GM19468 (cell line): ENCODE measurements at regions not wholly inside any gene's neighbourhood (a gene's known extent, or its start where the extent isn't known, plus 50 kb on each side); places are given as distances from the start of the nearest gene placed in this dataset.
A peak's percentile ranks its signal among the peaks of the same experiment; 100 is the strongest.

Source experiments
- ATAC-seq: cut with Tn5 transposase; IDR thresholded peaks from one replicate; pipeline ENCODE4 v1.9.1; 2021; ENCODE audit warnings: mild to moderate bottlenecking, moderate library complexity, moderate number of reproducible peaks; ENCODE audit not compliant: unreplicated experiment; ENCODE audit errors: extremely low read depth

GRCh38 chr9:110040788-110041187 lies 167.2 kb downstream of the C9orf152 start:
- no peak for ATAC-seq

GRCh38 chr9:110041452-110041851 lies 166.5 kb downstream of the C9orf152 start:
- no peak for ATAC-seq

DNA sequence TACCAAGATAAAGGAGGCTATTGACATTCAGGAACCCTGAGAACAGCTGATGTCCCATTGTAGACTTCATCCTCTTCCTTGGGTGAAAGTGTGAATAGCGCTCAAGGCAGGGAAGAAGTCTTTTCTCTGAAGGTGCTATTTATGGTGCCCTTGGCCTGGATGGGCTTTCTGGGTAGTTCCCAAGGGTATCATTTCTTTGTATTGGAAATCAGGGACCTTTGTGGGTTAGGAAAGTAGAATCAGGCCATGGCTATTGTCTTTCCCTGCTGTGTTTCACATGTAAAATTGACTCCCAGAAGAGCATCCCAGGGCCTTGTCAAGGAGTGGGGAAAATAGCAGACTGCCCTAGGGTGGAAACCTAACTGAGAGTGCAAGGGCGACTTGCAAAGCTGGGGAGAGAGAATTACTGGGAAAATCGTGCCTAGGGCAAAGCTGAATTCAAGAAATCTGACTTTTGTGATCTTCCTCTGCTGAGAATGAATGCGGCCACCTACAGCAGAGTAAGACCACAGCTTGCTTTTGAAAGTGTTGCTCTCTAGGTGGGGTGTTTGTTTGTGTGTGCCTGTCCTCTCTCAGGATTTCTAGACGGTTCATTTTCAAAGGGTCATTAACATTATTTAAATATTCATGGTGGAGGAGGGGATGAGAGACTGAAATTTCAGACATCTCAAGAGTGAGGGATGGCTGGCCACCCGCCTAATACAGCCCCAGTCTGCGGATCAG lies 160.6 kb downstream of the C9orf152 start:
- peak; percentile 24 for ATAC-seq

GRCh38 chr9:110047955-110048402 lies 160.0 kb downstream of the C9orf152 start:
- ATAC-seq: no peak

DNA sequence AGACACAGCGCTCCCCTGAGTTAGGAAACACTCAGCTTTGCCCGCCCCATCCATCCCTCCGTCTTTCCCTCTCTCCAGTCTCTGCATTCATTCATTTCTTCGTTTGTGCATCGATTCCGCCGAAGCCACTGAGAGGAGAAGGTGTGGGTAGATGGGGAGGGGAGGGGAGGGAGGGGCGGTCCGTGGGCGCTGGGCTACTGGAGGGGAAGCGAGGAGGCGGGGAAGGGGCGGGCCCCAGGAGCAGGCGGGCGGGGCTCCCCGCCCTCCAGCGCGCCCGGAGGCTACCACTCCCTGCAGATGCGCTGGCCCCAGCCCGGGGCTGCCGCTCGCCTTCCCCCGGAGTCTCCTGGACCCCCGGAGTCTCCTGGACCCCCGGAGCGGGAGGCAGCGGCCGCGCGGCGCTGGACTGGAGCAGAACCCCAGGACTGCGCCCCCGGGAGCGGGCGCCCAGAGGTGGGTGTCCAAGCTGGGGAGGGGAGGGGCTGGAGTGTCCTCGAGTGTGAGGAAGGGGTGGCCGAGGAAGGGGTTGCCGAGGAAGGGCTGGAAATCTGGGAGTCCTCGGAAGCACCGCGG lies 159.5 kb downstream of the C9orf152 start:
- peak; percentile 42 for ATAC-seq

GRCh38 chr9:110048976-110049698 lies 158.8 kb downstream of the C9orf152 start:
- ATAC-seq: no peak

- no peak for ATAC-seq
These were observed 158.1 kb downstream of the C9orf152 start for GRCh38 chr9:110049699-110050450.

- peak; percentile 61 for ATAC-seq
These were observed 157.0 kb downstream of the C9orf152 start for GRCh38 chr9:110050925-110051355.

DNA sequence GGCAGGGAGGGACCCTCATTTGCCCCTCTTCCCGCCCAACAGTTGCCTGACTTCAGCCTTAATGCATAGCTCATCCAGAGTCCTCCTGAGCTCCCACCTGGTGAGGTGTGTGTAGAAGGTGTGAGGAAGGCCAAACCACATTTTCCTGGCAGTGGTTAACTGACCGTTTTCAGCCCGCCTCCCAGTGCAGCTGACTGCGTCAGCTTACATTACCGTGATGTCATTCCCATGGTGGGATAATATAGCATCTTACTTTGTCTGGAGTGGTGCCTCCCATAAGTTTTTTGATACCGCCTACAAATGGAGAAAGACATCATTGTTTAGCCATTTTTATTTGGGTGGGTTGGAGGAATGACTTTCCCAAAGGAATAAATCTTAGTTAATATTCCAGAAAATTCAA lies 151.9 kb downstream of the C9orf152 start:
- no peak for ATAC-seq

GRCh38 chr9:110058304-110058953 lies 149.5 kb downstream of the C9orf152 start:
- ATAC-seq: no peak

- ATAC-seq: no peak
These were observed 148.5 kb downstream of the C9orf152 start for GRCh38 chr9:110059461-110059860.

GRCh38 chr9:110064803-110065202 lies 143.2 kb downstream of the C9orf152 start:
- ATAC-seq: no peak

DNA sequence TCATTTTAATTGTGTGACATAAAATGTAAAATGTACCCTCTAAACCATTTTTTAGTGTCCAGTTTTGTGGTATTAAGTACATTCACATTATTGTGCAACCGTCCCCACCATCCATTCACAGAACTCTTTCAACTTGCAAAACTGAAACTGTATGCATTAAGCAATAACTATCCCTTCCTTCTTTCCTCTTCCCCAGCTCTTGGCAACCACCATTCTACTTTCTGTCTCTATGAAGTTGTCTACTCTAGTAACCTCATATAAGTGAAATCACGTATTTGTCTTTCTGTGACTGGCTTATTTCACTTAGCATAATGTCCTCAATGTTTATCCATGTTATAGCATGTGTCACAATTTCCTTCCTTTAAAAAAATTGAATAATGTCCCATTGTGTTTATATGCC lies 142.4 kb downstream of the C9orf152 start:
- ATAC-seq: no peak

DNA sequence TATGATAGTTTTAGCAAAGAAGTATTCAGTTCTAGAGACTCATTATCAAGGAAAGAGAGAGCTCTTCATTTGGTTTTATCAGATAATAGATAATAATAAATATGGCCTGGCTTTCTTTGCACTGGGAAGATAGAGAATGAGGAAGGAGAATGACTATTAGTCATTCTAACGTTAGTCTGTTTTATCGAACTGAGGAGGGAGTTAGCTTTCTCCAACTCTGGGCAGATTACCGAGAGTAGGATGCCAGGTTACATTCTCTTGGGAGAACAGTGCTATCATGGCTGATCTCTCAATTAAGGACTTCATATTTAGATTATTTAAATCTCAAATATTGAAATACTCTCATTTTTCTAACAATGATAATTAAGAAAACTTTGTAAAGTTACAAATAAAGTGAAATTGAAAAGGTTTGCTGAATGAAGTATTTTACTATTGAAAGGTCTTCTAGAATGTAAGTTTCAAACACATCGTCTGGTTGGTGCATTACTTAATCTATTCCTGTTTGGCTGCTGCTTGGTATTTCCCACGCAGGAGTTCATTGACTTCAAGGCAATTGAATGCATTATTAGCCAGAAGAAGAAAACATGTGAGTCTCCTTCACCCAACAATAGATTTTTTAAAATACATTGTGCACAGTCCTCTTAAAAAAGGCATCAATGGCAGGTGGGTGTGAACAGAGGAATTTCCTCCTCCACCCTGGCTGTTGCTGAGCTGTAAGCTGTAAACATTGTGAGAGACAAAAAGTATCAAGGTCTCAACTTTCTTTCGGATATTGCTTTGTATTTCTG lies 140.8 kb downstream of the C9orf152 start:
- no peak for ATAC-seq

- ATAC-seq: no peak
These were observed 139.7 kb downstream of the C9orf152 start for GRCh38 chr9:110068212-110068611.

DNA sequence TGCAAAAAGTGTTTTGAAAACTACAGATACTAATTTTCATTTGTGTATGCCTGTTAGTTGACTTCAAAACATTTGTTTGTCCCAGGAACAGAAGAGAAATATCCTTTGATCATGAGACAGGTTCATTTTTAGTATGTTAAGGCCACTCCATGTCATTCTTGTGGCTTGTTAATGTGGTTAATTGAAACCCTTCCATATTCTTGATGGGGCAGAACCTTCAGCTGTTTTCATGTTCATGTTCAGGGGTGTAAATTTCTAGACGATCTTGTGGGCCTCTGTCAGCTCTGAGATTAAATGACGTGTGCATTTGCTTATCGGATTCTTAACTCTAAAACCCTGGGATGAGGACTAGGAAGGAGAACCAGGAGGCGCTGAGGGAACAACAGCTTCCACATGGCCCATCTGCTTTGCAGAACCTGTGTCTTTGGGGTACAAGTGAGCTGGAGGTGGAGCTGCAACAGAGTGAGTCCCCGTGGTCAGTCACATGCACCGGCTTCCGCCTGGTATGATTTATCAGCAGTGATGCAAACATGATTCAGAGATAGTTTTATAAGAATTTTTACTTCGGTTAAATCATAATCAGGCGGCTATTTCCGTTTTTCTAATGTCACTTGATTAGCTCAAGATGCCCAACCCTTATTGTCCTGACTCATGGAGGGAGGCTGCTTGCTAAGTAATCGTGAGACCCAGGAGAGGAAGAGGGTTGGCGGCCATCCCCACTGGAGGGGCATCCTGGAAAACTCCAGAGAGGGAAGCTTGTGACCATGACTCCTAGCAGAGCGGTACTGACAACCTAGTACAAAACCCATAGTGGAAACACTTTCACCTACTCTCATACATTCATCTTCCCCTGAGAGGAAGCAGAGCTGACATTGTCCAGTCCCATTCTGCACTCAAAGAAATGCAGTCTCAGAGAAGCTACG lies 138.4 kb downstream of the C9orf152 start:
- no peak for ATAC-seq

- no peak for ATAC-seq
These were observed 135.2 kb downstream of the C9orf152 start for GRCh38 chr9:110072597-110073355.
